ENCODE measurements at regions not wholly inside any gene's neighbourhood (a gene's known extent, or its start where the extent isn't known, plus 50 kb on each side); places are given as distances from the start of the nearest gene placed in this dataset.

DNA sequence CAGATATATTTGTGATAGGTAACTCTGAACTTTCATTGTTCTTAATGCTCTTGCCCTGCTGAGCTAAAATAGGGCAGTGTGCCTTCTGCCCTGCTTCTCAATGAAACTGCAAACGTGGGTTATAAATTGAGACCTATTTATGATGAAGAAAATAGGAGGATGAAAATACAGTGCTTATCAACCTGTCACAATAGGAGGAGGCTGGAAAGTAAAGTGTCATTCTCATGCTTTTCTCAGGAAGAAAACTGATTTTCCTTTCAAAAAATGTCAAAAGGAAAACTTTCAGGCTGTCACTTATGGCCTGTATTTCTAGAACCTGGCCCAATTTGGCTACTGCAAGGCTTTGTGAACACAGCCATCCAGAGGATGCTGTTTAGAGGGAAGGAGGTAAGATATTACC lies 130.3 kb upstream of the TUSC1 start (continued):
- no peak for TF ChIP-seq ASH2L (IDR thresholded peaks at IDR 0.05; ENCODE audit: low read length)

DNA sequence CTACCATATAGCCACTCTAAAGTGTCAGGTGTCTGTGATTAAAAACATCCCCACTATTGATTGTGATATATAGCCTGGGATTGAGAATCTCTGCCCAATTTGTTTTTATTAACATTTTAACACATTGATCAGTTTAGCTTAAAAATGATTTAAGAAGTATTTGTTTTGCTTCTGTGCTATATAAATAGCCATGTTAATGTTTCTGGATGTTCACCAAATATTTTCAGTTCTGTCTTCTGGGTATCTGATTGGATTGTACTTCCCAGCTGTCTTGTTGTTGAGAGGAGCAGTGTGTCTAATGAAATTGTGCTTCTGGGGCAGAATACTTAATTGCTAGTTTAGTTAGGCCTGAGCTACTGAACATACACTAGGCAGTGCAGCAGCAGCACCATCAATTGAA lies 126.6 kb upstream of the TUSC1 start:
- H3K56ac ChIP-seq (replicated peaks; ENCODE audit: insufficient read length, low read depth, low read length): no peak overlapping the region
- no peak overlapping the region for H4K91ac ChIP-seq (replicated peaks; ENCODE audit: insufficient read length, low read length)
- H3K4me1 ChIP-seq (replicated peaks in 1 of 4; ENCODE audit: control insufficient read depth in 3 of 4, insufficient read depth in 4 of 4, low read length in 3 of 4): no peaks in the 10 kb centered on the region; a peak in 1 of 7 replicates
- H3K18ac ChIP-seq (ENCODE audit: extremely low read depth, low read length): no peak overlapping the region
- no peak overlapping the region for H3K27ac ChIP-seq (ENCODE audit: low read depth, low read length)
- no peaks in the 10 kb centered on the region for H3K36me3 ChIP-seq (ENCODE audit: control insufficient read depth in 2 of 4, insufficient read depth in 4 of 4, low read length in 3 of 4)
- no peaks in the 10 kb centered on the region; a peak in 1 of 4 replicates for H3K9me3 ChIP-seq (ENCODE audit: insufficient read depth in 2 of 2, low read depth in 1 of 2, low read length in 1 of 2)
- no peak overlapping the region for H3K4me3 ChIP-seq (ENCODE audit: extremely low read depth in 1 of 4, insufficient read depth in 2 of 4, low read depth in 3 of 4, low read length in 4 of 4)
- H2BK5ac ChIP-seq (ENCODE audit: low read depth, low read length): no peak overlapping the region
- H2BK15ac ChIP-seq (ENCODE audit: low read length): no peak overlapping the region
- no peak overlapping the region for H2AFZ ChIP-seq (ENCODE audit: low read length)
- H3K79me1 ChIP-seq (ENCODE audit: low read depth, low read length): no peaks in the 10 kb centered on the region
- no peak overlapping the region for H2BK120ac ChIP-seq (replicated peaks; ENCODE audit: low read depth, low read length)
- DNase-seq (ENCODE audit: low read depth in 1 of 2, low spot score in 2 of 2): no peak
- H3K14ac ChIP-seq (ENCODE audit: insufficient read length): no peak overlapping the region
- H4K5ac ChIP-seq (ENCODE audit: insufficient read length, low read depth, low read length): no peak overlapping the region
- no peak overlapping the region for H2BK20ac ChIP-seq (ENCODE audit: low read length)
- H3K4me2 ChIP-seq (ENCODE audit: insufficient read depth in 1 of 2, low read depth in 2 of 2, low read length in 2 of 2): no peak overlapping the region
- ChIA-PET CTCF (ENCODE audit: partially characterized antibody) (no interaction called here), POLR2A (ENCODE audit: partially characterized antibody) (no interaction called here)
- TF ChIP-seq KDM5A (IDR thresholded peaks at IDR 0.05; ENCODE audit: low read length): no peak
- TF ChIP-seq SP2 (IDR thresholded peaks at IDR 0.05; ENCODE audit: low read length): no peak
- TF ChIP-seq SRF (IDR thresholded peaks at IDR 0.05; ENCODE audit: low read depth, low read length): no peak
- no peak for TF ChIP-seq TBP (IDR thresholded peaks at IDR 0.05; ENCODE audit: low read depth, low read length)
- FAIRE-seq: no peak
- no peaks in the 10 kb centered on the region for H3K27me3 ChIP-seq (replicated peaks in 1 of 4; ENCODE audit: control insufficient read depth in 3 of 4, extremely low read depth in 1 of 4, insufficient read depth in 3 of 4, low read length in 3 of 4)
- H3K79me2 ChIP-seq (ENCODE audit: control insufficient read depth in 1 of 2, insufficient read depth in 2 of 2, low read length in 2 of 2): no peaks in the 10 kb centered on the region
- no peaks in the 10 kb centered on the region for H4K20me1 ChIP-seq (replicated peaks in 1 of 2; ENCODE audit: control insufficient read depth in 1 of 2, insufficient read depth in 2 of 2, low read length in 2 of 2)
- no peaks in the 10 kb centered on the region for H3K23me2 ChIP-seq (ENCODE audit: low read depth, low read length)
- no peak overlapping the region for H3K23ac ChIP-seq (ENCODE audit: insufficient read length)
- no peak overlapping the region for H2BK12ac ChIP-seq (ENCODE audit: low read depth, low read length)
- no peak overlapping the region for H2AK5ac ChIP-seq (ENCODE audit: low read depth, low read length)
- no peak overlapping the region for H4K8ac ChIP-seq (ENCODE audit: extremely low read depth, insufficient read depth, low read length)
- no peak overlapping the region for H3K9ac ChIP-seq (replicated peaks in 1 of 4; ENCODE audit: extremely low read depth in 1 of 4, low read depth in 3 of 4, low read length in 3 of 4)
- H3K4ac ChIP-seq (replicated peaks; ENCODE audit: insufficient read length, low read depth, low read length): no peak overlapping the region
